GM10266 (cell line): ENCODE measurements at regions not wholly inside any gene's neighbourhood (a gene's known extent, or its start where the extent isn't known, plus 50 kb on each side); places are given as distances from the start of the nearest gene placed in this dataset.

Source experiments
- DNase-seq: peaks from one replicate; pipeline ENCODE4 v3.0.0; 2012; ENCODE audit errors: extremely low spot score
- CTCF ChIP-seq: IDR thresholded peaks from 2 replicates; pipeline ENCODE4 v1.5.1; 2012; ENCODE audit warnings: mild to moderate bottlenecking, low read depth; ENCODE audit not compliant: control insufficient read depth, insufficient read depth; ENCODE audit errors: missing control alignments

DNA sequence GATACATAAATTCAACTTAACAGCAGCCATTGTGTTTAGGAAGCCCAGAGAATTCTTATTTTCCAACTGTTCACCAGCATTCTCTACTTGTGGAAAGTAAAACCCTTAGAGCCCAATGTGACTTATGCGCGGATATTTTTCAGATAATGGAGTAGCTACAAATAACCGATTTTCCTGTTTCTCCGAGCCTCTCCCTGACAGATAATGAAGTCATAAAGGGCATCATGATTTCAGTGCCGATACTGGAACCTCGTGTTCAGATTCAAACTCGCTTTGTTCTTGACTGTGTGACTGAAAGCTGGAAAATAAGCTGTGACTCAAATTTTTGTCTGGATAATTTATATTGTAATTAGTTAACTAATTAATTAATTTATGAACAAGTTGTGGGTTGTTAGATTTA lies 228.2 kb downstream of the VAPA start:
- no peak for TF ChIP-seq CTCF
- DNase-seq: no peak

DNA sequence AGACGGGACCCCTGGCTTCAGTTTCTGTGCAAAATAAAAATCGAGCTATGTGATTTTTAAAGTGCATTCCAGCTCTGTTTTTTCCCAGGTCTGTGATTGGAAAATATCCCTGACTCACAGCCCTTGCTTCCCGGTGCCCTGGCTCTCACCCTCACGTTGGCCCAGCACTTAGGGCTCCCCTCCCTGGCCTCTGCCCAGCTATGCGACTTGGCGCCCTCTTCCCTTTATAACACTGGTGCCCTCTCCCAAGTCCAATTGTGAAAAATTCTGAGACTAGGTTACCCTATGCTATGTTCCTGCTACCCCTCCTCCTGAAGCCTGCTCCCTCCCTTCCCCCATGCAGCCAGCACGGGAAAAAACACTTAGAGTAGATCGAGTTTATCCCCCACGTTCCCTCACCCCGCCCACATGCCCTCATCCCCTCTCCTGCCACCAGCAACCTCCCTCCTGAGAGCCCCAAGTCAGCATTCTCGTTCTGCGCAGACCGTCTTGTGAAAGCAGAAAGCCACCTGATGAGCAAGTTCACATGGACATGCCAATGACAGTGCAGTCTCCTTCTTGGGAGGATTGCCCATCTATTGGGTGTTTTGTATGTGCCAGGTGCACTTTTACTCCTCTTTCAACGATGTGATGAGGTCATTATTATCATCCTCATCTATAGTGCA lies 228.8 kb downstream of the VAPA start:
- DNase-seq: no peak
- TF ChIP-seq CTCF: no peak

DNA sequence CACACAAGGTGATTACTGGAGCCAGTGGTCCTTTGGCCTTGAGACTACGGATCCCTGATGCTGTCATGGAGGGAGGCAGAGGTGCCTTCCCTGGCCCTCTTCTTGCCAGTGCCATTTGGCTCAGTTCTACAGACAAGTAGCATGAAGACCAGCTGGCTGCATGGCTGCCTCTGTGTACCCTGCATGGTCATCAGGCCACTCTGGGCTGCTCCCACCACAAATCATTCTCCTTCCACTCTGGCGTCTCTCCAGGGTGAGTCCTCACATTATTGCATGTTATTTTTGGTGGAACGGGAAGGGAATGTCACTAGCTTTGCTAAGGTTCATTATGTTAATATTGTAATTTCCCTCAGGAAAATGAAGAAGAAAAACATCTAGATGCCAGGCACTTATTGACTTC lies 229.8 kb downstream of the VAPA start:
- TF ChIP-seq CTCF: no peak
- no peak for DNase-seq

DNA sequence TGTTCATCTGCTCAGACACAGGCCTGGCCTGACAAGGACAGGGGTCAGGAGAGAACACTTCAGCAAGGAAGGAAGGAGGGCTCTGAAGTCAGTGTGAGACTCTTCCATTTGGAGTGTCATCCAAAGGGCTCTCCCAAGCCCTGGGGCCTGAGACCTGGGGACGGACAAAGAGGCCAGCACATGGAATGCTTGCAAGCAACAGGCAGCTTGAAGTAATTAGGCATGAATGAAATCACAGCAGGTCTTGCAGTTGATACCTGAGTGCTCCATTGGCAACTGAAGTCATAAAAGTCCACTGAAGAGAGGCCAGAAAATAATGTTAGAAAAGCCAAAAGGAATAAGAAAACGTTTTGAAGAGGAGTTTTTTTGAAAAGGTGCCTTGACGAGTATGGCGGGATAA lies 231.7 kb downstream of the VAPA start:
- no peak for DNase-seq

GRCh38 chr18:10147226-10147625 lies 233.4 kb downstream of the VAPA start:
- TF ChIP-seq CTCF: no peak

More for the DNA sequence above, 231.7 kb downstream of the VAPA start:
- no peak for TF ChIP-seq CTCF

GRCh38 chr18:10147752-10148151 lies 233.9 kb downstream of the VAPA start:
- TF ChIP-seq CTCF: no peak
- no peak for DNase-seq

More at GRCh38 chr18:10147226-10147625, 233.4 kb downstream of the VAPA start:
- DNase-seq: no peak

DNA sequence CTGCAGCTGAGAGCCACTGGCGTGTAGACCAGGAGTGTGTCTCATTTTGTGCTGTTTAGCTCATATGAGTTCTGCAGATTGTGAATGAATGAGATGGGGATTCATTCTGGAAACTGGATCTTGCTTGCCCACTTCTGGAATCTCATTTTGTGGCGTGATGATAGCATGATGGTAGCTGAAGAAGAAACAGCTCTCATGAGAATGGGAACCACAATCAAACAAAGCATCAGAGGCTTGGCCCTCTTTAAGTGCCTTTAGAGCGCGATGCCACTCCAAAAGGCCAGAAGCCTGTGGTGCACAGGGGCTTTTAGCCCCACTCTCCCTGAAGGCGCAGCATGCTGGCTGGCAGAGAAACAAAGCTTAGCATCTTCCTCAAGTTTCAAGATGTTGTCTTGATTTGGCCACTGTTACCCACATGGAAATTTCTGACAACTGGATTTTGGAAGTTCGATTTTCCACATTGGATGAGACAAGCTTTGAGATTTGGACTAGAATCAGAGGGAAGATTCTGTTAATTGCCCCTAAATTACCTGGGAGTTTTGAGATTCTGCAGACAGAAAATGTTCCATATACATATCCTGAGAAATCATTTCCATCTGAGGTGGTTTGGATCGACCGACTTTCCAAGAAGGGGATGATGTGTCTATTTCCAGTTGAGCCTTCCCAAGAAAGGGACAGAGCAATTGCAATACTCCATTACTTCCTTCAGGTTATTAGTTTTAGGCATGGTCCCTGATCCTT lies 234.5 kb downstream of the VAPA start:
- no peak for DNase-seq
- no peak for TF ChIP-seq CTCF
